Ovary (tissue), 3 donors: ENCODE measurements at regions not wholly inside any gene's neighbourhood (a gene's known extent, or its start where the extent isn't known, plus 50 kb on each side); places are given as distances from the start of the nearest gene placed in this dataset.

Experiments used
- CTCF ChIP-seq, 3 donors: fragments of 450-650 bp in 2 of 3; fragments of 200-600 bp in 1 of 3; IDR thresholded peaks; one replicate each; pipeline versions ENCODE4 v1.5.1 to v1.8.0; 2016 to 2022; ENCODE audit warnings: antibody characterized with exemption in 3 of 3, mild to moderate bottlenecking in 1 of 3
- POLR2A ChIP-seq: fragments of 450-650 bp; IDR thresholded peaks from one replicate; pipeline ENCODE4 v1.6.1; 2017; ENCODE audit warnings: antibody characterized with exemption, mild to moderate bottlenecking, moderate library complexity
- donor health status: DM: no; HTN: no; CAD: no.

- TF ChIP-seq CTCF (IDR thresholded peaks at IDR 0.05): no peak
- no peak for TF ChIP-seq POLR2A
These were observed 1466.8 kb upstream of the PRR20A start for GRCh38 chr13:55673910-55674309.
